ENCODE measurements at regions not wholly inside any gene's neighbourhood (a gene's known extent, or its start where the extent isn't known, plus 50 kb on each side); places are given as distances from the start of the nearest gene placed in this dataset.

- TF ChIP-seq TAF1 (IDR thresholded peaks at IDR 0.05; ENCODE audit: low read depth, low read length) (no peak), POLR2A (IDR thresholded peaks at IDR 0.05; ENCODE audit: low read depth, low read length) (no peak), POLR2AphosphoS5 (IDR thresholded peaks at IDR 0.05; ENCODE audit: low read depth, low read length) (no peak), SPI1 (IDR thresholded peaks at IDR 0.05; ENCODE audit: low read depth, low read length) (no peak)
Observed at GRCh38 chr7:45975847-45976484, 54.9 kb upstream of the IGFBP3 start.
